ENCODE measurements at regions not wholly inside any gene's neighbourhood (a gene's known extent, or its start where the extent isn't known, plus 50 kb on each side); places are given as distances from the start of the nearest gene placed in this dataset.

DNA sequence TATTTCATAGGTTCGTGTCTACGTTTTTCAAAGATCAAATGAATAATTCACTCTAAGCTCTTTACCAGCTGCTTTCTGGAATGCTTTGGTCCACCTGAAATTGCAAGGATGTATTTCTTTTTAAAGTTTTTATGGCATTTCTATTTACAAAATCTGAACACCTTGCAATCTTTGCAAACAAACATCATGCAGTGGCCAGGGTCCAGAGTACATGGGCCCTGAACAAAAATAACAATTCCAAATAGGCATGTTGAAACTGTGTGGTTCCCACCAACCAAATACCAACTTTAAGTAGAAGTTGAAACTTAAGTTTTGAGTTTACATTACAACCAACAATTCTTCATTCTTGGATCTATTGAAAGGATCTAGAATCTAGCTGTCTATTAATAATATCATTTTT, 180.1 kb upstream of the FTMT start:
- no peak for DNase-seq (ENCODE audit: low spot score, unreplicated experiment)
- no peak overlapping the region for H3K4me3 Mint-ChIP-seq (ENCODE audit: low read depth)
- no peak overlapping the region for H3K27ac Mint-ChIP-seq

DNA sequence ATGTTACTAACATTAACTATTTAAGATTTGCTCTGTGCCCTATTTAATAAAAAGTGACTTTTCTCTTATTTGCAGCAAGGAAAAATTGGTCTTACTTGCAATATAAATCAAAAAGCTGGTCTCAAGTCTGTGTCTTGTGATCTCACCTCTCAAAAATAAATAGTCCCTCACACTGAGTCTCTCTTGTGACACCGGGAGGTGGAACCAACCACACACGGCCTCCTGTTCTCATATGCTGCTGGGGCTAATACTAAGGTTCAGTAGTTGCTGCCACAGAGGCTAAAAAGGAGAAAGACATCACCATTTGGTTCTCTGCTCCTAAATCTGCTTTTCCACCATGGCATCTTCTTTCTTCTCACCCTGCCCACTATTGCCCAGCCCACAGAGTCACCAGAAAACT, 175.8 kb upstream of the FTMT start:
- TF ChIP-seq CTCF (IDR thresholded peaks at IDR 0.05; ENCODE audit: unreplicated experiment) = no peak
- Mint-ChIP-seq H3K36me3 (ENCODE audit: insufficient read depth) (peaks cover 2% of the 10 kb centered on the region), H3K9me3 (ENCODE audit: low read depth) (peaks cover 12% of the 10 kb centered on the region), H3K27me3 (no peaks in the 10 kb centered on the region), H3K27ac (no peak overlapping the region), H3K4me1 (ENCODE audit: low read depth) (no peaks in the 10 kb centered on the region), H3K4me3 (ENCODE audit: low read depth) (no peak overlapping the region)
- no peak for DNase-seq (ENCODE audit: low spot score, unreplicated experiment)

More for the DNA sequence above, 180.1 kb upstream of the FTMT start:
- H3K36me3 Mint-ChIP-seq (ENCODE audit: insufficient read depth) = no peaks in the 10 kb centered on the region
- no peaks in the 10 kb centered on the region for H3K27me3 Mint-ChIP-seq
- no peaks in the 10 kb centered on the region for H3K9me3 Mint-ChIP-seq (ENCODE audit: low read depth)
- H3K4me1 Mint-ChIP-seq (ENCODE audit: low read depth) = no peaks in the 10 kb centered on the region
- no peak for TF ChIP-seq CTCF (IDR thresholded peaks at IDR 0.05; ENCODE audit: unreplicated experiment)

DNA sequence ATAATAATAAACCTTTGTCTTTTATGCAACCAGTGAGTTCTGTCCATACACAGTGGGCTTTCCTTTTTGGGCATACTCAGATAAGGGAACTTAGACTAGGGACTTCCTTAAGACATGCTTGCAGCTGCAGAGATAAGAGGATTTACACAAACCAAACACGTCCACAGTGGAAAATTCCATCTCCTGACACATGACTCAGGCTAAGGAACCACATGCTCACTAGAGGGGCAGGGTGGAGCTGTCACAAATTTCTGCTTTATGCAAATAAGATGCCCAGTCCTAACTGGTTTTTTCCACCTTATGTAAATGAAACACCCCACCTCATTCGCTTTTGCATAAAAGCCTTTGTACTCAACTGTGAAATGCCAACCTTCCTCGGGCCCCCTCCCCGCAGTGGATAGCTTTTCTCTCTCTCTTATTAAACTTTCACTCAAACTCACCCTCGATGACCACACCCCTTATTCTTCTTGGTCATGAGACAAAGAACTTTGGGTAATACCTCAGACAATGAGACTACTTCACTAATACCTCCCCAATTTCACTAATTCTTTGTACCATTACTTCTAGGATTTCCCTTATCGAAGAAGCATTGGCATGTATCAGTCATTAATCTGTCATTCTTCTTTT, 170.3 kb upstream of the FTMT start:
- Mint-ChIP-seq H3K4me3 (ENCODE audit: low read depth) (no peak overlapping the region), H3K27ac (no peak overlapping the region), H3K36me3 (ENCODE audit: insufficient read depth) (peaks cover 2% of the 10 kb centered on the region), H3K27me3 (no peaks in the 10 kb centered on the region), H3K4me1 (ENCODE audit: low read depth) (no peaks in the 10 kb centered on the region), H3K9me3 (ENCODE audit: low read depth) (peaks cover 25% of the 10 kb centered on the region)
- no peak for DNase-seq (ENCODE audit: low spot score, unreplicated experiment)
- no peak for TF ChIP-seq CTCF (IDR thresholded peaks at IDR 0.05; ENCODE audit: unreplicated experiment)

- H3K4me3 Mint-ChIP-seq (ENCODE audit: low read depth) = no peak overlapping the region
- H3K27ac Mint-ChIP-seq = no peak overlapping the region
- DNase-seq (ENCODE audit: low spot score, unreplicated experiment) = no peak
- no peaks in the 10 kb centered on the region for H3K9me3 Mint-ChIP-seq (ENCODE audit: low read depth)
- H3K36me3 Mint-ChIP-seq (ENCODE audit: insufficient read depth) = no peaks in the 10 kb centered on the region
- H3K4me1 Mint-ChIP-seq (ENCODE audit: low read depth) = peaks cover 28% of the 10 kb centered on the region
- no peaks in the 10 kb centered on the region for H3K27me3 Mint-ChIP-seq
- no peak for TF ChIP-seq CTCF (IDR thresholded peaks at IDR 0.05; ENCODE audit: unreplicated experiment)
Measured at GRCh38 chr5:121688126-121688525, 163.6 kb upstream of the FTMT start.

DNA sequence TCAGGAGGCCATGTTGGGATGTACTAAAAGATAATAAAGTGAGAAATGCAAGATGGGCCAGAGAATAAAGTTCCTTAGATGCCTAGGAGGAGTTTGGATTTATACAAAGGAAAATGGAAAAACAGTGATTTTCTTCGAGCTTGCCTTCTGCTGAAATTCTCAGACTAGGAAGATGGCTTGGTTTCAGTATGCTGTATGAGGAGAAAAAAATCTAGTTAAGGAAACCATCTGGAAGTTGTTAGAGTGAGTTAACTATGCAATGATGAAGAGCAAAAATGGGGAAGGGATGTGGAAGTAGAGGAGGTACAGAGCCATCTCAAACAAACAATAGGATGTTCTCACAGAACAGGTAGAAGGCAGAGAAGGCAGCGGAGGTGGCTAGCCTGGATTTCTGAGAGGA, 162.9 kb upstream of the FTMT start:
- Mint-ChIP-seq H3K27ac (no peak overlapping the region), H3K4me1 (ENCODE audit: low read depth) (peaks cover 28% of the 10 kb centered on the region)

More for the DNA sequence above, 162.9 kb upstream of the FTMT start:
- H3K9me3 Mint-ChIP-seq (ENCODE audit: low read depth) = no peaks in the 10 kb centered on the region
- no peaks in the 10 kb centered on the region for H3K27me3 Mint-ChIP-seq
- TF ChIP-seq CTCF (IDR thresholded peaks at IDR 0.05; ENCODE audit: unreplicated experiment) = no peak
- H3K36me3 Mint-ChIP-seq (ENCODE audit: insufficient read depth) = no peaks in the 10 kb centered on the region
- no peak overlapping the region for H3K4me3 Mint-ChIP-seq (ENCODE audit: low read depth)
- DNase-seq (ENCODE audit: low spot score, unreplicated experiment) = no peak

Measured in progenitor cell of endocrine pancreas (in vitro differentiated cells).